Thyroid gland (tissue), 4 donors: ENCODE measurements at regions not wholly inside any gene's neighbourhood (a gene's known extent, or its start where the extent isn't known, plus 50 kb on each side); places are given as distances from the start of the nearest gene placed in this dataset.

Experiments used
- POLR2A ChIP-seq, 2 donors: fragments of 450-650 bp; IDR thresholded peaks; one replicate each; pipeline ENCODE4 v1.6.1; 2017; ENCODE audit warnings: antibody characterized with exemption in 2 of 2, mild to moderate bottlenecking in 2 of 2, moderate library complexity in 1 of 2
- TF ChIP-seq, protein P1 (sequence below), 6 experiments: fragments of 200-600 bp in 3 of 6; fragments of 450-650 bp in 3 of 6; sonication (generic) in 3 of 6; IDR thresholded peaks; one replicate each; pipeline ENCODE4 v1.5.1; 2016 to 2019; ENCODE audit warnings: antibody characterized with exemption in 6 of 6, mild to moderate bottlenecking in 2 of 6, inconsistent platforms in 1 of 6, moderate library complexity in 1 of 6

DNA sequence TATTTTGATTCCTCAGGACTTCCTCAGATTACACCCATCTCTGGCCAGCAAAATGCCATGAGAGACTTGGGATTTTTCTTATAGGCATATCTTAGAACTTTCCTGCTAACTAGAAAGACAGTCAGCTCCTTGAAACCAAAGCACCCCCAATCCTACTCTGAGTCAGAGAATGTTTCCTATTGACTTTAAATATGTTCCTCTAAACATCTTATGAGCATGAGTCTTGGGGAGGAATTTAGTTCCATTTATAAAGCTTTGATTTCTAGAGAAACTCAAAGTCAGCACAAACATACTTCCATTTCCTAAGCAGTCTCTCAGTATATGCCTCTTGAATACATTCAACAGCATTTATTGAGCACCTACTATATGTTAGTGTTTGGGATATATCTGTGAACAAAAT lies 128.5 kb downstream of the INHBA start:
- no peak for TF ChIP-seq POLR2A (IDR thresholded peaks at IDR 0.05)
- TF ChIP-seq, protein P1, sequence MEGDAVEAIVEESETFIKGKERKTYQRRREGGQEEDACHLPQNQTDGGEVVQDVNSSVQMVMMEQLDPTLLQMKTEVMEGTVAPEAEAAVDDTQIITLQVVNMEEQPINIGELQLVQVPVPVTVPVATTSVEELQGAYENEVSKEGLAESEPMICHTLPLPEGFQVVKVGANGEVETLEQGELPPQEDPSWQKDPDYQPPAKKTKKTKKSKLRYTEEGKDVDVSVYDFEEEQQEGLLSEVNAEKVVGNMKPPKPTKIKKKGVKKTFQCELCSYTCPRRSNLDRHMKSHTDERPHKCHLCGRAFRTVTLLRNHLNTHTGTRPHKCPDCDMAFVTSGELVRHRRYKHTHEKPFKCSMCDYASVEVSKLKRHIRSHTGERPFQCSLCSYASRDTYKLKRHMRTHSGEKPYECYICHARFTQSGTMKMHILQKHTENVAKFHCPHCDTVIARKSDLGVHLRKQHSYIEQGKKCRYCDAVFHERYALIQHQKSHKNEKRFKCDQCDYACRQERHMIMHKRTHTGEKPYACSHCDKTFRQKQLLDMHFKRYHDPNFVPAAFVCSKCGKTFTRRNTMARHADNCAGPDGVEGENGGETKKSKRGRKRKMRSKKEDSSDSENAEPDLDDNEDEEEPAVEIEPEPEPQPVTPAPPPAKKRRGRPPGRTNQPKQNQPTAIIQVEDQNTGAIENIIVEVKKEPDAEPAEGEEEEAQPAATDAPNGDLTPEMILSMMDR (IDR thresholded peaks at IDR 0.05), result no peak
